IMR-90 (cell line): ENCODE measurements at regions not wholly inside any gene's neighbourhood (a gene's known extent, or its start where the extent isn't known, plus 50 kb on each side); places are given as distances from the start of the nearest gene placed in this dataset.

Experiments
- ATAC-seq: fragments of 200-7000 bp; cut with Tn5 transposase; 2 replicates; pipeline ENCODE4 v1.9.1; 2020; ENCODE audit warnings: low read depth, mild to moderate bottlenecking, moderate library complexity
- BruUV-seq: library from RNA; stranded (reverse); fragments of 400-500 nt; replicated peaks from 2 replicates; lab custom pipeline; 2021; lab: Mats Ljungman, UMichigan
- CTCF ChIA-PET: fragments of 300-600 bp; formaldehyde crosslinking; extraction: SDS; loops from one replicate; lab custom pipeline; 2021; ENCODE audit warnings: antibody characterized with exemption; lab: Yijun Ruan, JAX
- POLR2A ChIA-PET: fragments of 300-600 bp; sonication (Branson Sonifier 250); formaldehyde crosslinking; loops from one replicate; lab custom pipeline; 2022; ENCODE audit warnings: antibody characterized with exemption; ENCODE audit not compliant: unreplicated experiment; lab: Charles Lee
- DNase-seq: peaks from one replicate; pipeline ENCODE4 v3.0.0; 2013
- H2AFZ ChIP-seq: replicated peaks from 2 replicates; pipeline ENCODE3; 2013; ENCODE audit warnings: low read length, mild to moderate bottlenecking; ENCODE audit not compliant: poor library complexity
- H2AK5ac ChIP-seq: 2 replicates; pipeline ENCODE4 v1.6.1; 2013; ENCODE audit warnings: low read depth, low read length, inconsistent platforms
- H2AK9ac ChIP-seq: replicated peaks from 2 replicates; pipeline ENCODE3; 2013; ENCODE audit warnings: mild to moderate bottlenecking, low read depth, low read length, moderate library complexity; ENCODE audit not compliant: poor library complexity
- H2BK120ac ChIP-seq: 2 replicates; pipeline ENCODE4 v1.6.1; 2013; ENCODE audit warnings: low read depth, low read length, inconsistent platforms
- H2BK15ac ChIP-seq: 3 replicates; pipeline ENCODE4 v1.6.1; 2013; ENCODE audit warnings: low read depth, low read length, inconsistent platforms
- H2BK20ac ChIP-seq: 2 replicates; pipeline ENCODE4 v1.6.1; 2013; ENCODE audit warnings: low read depth, mild to moderate bottlenecking, inconsistent platforms, low read length, moderate library complexity
- H2BK5ac ChIP-seq: 2 replicates; pipeline ENCODE4 v1.6.1; 2013; ENCODE audit warnings: mild to moderate bottlenecking, low read depth, low read length, inconsistent platforms; ENCODE audit not compliant: poor library complexity, severe bottlenecking
- H3K14ac ChIP-seq: replicated peaks from 2 replicates; pipeline ENCODE4 v1.6.1; 2013; ENCODE audit warnings: low read depth, low read length, inconsistent platforms
- H3K18ac ChIP-seq: 2 replicates; pipeline ENCODE4 v1.6.1; 2013; ENCODE audit warnings: low read depth, low read length, control low read depth
- H3K23ac ChIP-seq: 2 replicates; pipeline ENCODE4 v1.6.1; 2013; ENCODE audit warnings: low read depth, low read length, inconsistent platforms
- H3K27ac ChIP-seq: 2 replicates; pipeline ENCODE4 v1.5.1; 2013; ENCODE audit warnings: mild to moderate bottlenecking, control low read depth, low read length; ENCODE audit not compliant: insufficient read depth
- H3K27me3 ChIP-seq: 2 replicates; pipeline ENCODE4 v1.6.1; 2013; ENCODE audit warnings: low read length; ENCODE audit not compliant: control insufficient read depth, insufficient read depth
- H3K36me3 ChIP-seq: 2 replicates; pipeline ENCODE4 v1.6.1; 2013; ENCODE audit warnings: low read length, mixed read lengths; ENCODE audit not compliant: control insufficient read depth, insufficient read depth
- H3K4ac ChIP-seq: 2 replicates; pipeline ENCODE4 v1.6.1; 2013; ENCODE audit warnings: low read depth, low read length, inconsistent platforms
- H3K4me1 ChIP-seq: 2 replicates; pipeline ENCODE4 v1.6.1; 2013; ENCODE audit warnings: low read length, mixed read lengths; ENCODE audit not compliant: control insufficient read depth, insufficient read depth
- H3K4me2 ChIP-seq: 2 replicates; pipeline ENCODE4 v1.6.1; 2013; ENCODE audit warnings: low read depth, mild to moderate bottlenecking, control low read depth, low read length, moderate library complexity
- H3K4me3 ChIP-seq: 2 replicates; pipeline ENCODE4 v1.5.1; 2013; ENCODE audit warnings: low read depth, mild to moderate bottlenecking, control low read depth, low read length, moderate library complexity; ENCODE audit not compliant: insufficient read depth
- H3K56ac ChIP-seq: 2 replicates; pipeline ENCODE4 v1.6.1; 2013; ENCODE audit warnings: low read length, inconsistent platforms; ENCODE audit not compliant: insufficient read depth; ENCODE audit errors: extremely low read depth
- H3K79me1 ChIP-seq, 2 experiments: 2 replicates each; pipeline ENCODE4 v1.6.1; 2013; ENCODE audit warnings: low read length in 2 of 2, inconsistent platforms in 1 of 2, low read depth in 1 of 2
- H3K9ac ChIP-seq: 2 replicates; pipeline ENCODE4 v1.6.1; 2013; ENCODE audit warnings: low read depth, low read length, control low read depth
- H3K9me1 ChIP-seq: 2 replicates; pipeline ENCODE4 v1.6.1; 2013; ENCODE audit warnings: low read length, inconsistent platforms; ENCODE audit not compliant: insufficient read depth
- H3K9me3 ChIP-seq: 2 replicates; pipeline ENCODE4 v1.6.1; 2013; ENCODE audit warnings: low read length; ENCODE audit not compliant: control insufficient read depth, insufficient read depth
- H4K20me1 ChIP-seq: 2 replicates; pipeline ENCODE4 v1.6.1; 2013; ENCODE audit warnings: low read length, inconsistent platforms; ENCODE audit not compliant: insufficient read depth
- H4K5ac ChIP-seq: 2 replicates; pipeline ENCODE4 v1.6.1; 2013; ENCODE audit warnings: mild to moderate bottlenecking, low read depth, low read length, control low read depth
- H4K8ac ChIP-seq, 2 experiments: 2 replicates each; pipeline ENCODE4 v1.6.1; 2013; ENCODE audit warnings: low read depth in 2 of 2, low read length in 2 of 2, control low read depth in 1 of 2, inconsistent platforms in 1 of 2
- H4K91ac ChIP-seq: 2 replicates; pipeline ENCODE4 v1.6.1; 2013; ENCODE audit warnings: low read depth, low read length, inconsistent platforms; ENCODE audit not compliant: insufficient read depth
- BHLHE40 ChIP-seq: fragments of 150-350 bp; IDR thresholded peaks from 2 replicates; pipeline ENCODE4 v1.6.1; 2016; ENCODE audit warnings: mild to moderate bottlenecking, low read depth, low read length
- CEBPB ChIP-seq: IDR thresholded peaks from 2 replicates; pipeline ENCODE4 v1.6.1; 2012; ENCODE audit warnings: low read depth, low read length, improper control_type of control experiment
- CHD1 ChIP-seq: IDR thresholded peaks from 2 replicates; pipeline ENCODE4 v1.6.1; 2012; ENCODE audit warnings: low read depth, low read length, improper control_type of control experiment
- CTCF ChIP-seq: conservative IDR thresholded peaks from 2 replicates; pipeline ENCODE4 v1.5.1; 2012; ENCODE audit warnings: mild to moderate bottlenecking, low read depth, low read length, improper control_type of control experiment
- FOS ChIP-seq: fragments of 150-350 bp; IDR thresholded peaks from 2 replicates; pipeline ENCODE4 v1.6.1; 2016; ENCODE audit warnings: low read depth, low read length
- MAFK ChIP-seq: IDR thresholded peaks from 2 replicates; pipeline ENCODE4 v1.6.1; 2012; ENCODE audit warnings: low read depth, low read length, improper control_type of control experiment
- MAZ ChIP-seq: IDR thresholded peaks from 2 replicates; pipeline ENCODE4 v1.6.1; 2012; ENCODE audit warnings: low read depth, mild to moderate bottlenecking, low read length, improper control_type of control experiment, moderate library complexity, borderline replicate concordance
- MXI1 ChIP-seq: IDR thresholded peaks from 2 replicates; pipeline ENCODE4 v1.6.1; 2012; ENCODE audit warnings: low read depth, mild to moderate bottlenecking, low read length, moderate library complexity, borderline replicate concordance
- NFE2L2 ChIP-seq: fragments of 150-350 bp; IDR thresholded peaks from 2 replicates; pipeline ENCODE4 v1.6.1; 2016; ENCODE audit warnings: low read depth, mild to moderate bottlenecking, low read length
- POLR2A ChIP-seq: IDR thresholded peaks from 2 replicates; pipeline ENCODE4 v1.6.1; 2012; ENCODE audit warnings: mild to moderate bottlenecking, low read depth, low read length
- RAD21 ChIP-seq: IDR thresholded peaks from 2 replicates; pipeline ENCODE4 v1.6.1; 2012; ENCODE audit warnings: low read length, improper control_type of control experiment
- RCOR1 ChIP-seq: IDR thresholded peaks from 2 replicates; pipeline ENCODE4 v1.6.1; 2012; ENCODE audit warnings: mild to moderate bottlenecking, low read length, improper control_type of control experiment; ENCODE audit not compliant: insufficient replicate concordance
- RFX5 ChIP-seq: IDR thresholded peaks from 2 replicates; pipeline ENCODE4 v1.8.0; 2012; ENCODE audit warnings: low read depth, mild to moderate bottlenecking, low read length, moderate library complexity
- SMC3 ChIP-seq: fragments of 150-350 bp; IDR thresholded peaks from 2 replicates; pipeline ENCODE4 v1.6.1; 2016; ENCODE audit warnings: low read depth, mild to moderate bottlenecking, antibody characterized with exemption, low read length, moderate library complexity
- USF2 ChIP-seq: fragments of 150-350 bp; IDR thresholded peaks from 2 replicates; pipeline ENCODE4 v1.6.1; 2017; ENCODE audit warnings: mild to moderate bottlenecking, antibody characterized with exemption, low read length, low read depth
- WGBS, 2 experiments: methylation state at CpG; one replicate each; pipeline versions ENCODE4 v1.1.5 to v1.1.7; 2013; ENCODE audit warnings: missing lambda C conversion rate in 2 of 2; ENCODE audit not compliant: insufficient read length in 1 of 2; ENCODE audit errors: extremely low coverage in 2 of 2; 5-methylcytosine and 5-hydroxymethylcytosine counted together
- dilution Hi-C: fragments of 300-500 bp; cut with HindIII; formaldehyde crosslinking; loops from one replicate; pipeline ENCODE4 v1.14.3; 2018; ENCODE audit warnings: low sequenced_read_pairs; ENCODE audit not compliant: unreplicated experiment
- in situ Hi-C: fragments of 300-500 bp; cut with MboI; formaldehyde crosslinking; loops from 3 replicates; pipeline ENCODE4 v1.14.3; 2019; ENCODE audit warnings: low sequenced_read_pairs, inconsistent platforms, mixed read lengths
- intact Hi-C: fragments of 100-400 bp; cut with micrococcal nuclease; formaldehyde crosslinking; loops from 2 replicates; pipeline ENCODE4 v1.10.0; 2022
- TF ChIP-seq, protein P1 (sequence below): fragments of 150-350 bp; IDR thresholded peaks from 2 replicates; pipeline ENCODE4 v1.6.1; 2016; ENCODE audit warnings: low read depth, mild to moderate bottlenecking, low read length, moderate library complexity, borderline replicate concordance

DNA sequence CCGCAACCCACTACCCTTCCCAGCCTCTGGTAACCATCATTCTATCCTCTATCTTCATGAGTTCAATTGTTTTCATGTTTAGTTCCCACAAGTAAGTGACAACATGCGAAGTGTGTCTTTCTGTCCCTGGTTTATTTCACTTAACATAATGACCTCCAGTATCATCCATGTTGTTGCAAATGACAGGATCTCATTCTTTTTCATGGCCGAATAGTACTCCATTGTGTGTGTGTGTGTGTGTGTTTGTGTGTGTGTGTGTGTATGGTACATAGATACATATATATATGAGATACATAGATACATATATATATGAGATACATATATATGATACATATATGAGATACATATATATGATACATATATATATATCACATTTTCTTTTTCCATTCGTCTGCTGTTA is 196.3 kb upstream of the STK17B start:
- POLR2A ChIA-PET, result no interaction called here
- Histone ChIP-seq H3K4me3 (no peak overlapping the region), H3K9me3 (peaks cover 4% of the 10 kb centered on the region), H2AK9ac (no peak overlapping the region), H4K5ac (no peak overlapping the region), H3K27me3 (no peaks in the 10 kb centered on the region), H2BK20ac (no peak overlapping the region), H4K8ac (no peak overlapping the region), H2BK5ac (no peak overlapping the region), H2BK120ac (no peak overlapping the region), H3K36me3 (no peaks in the 10 kb centered on the region), H2AFZ (no peak overlapping the region), H2BK15ac (no peak overlapping the region), H3K79me1 (no peaks in the 10 kb centered on the region), H3K4ac (no peak overlapping the region), H3K9ac (no peak overlapping the region), H2AK5ac (no peak overlapping the region), H3K27ac (no peak overlapping the region), H3K56ac (no peak overlapping the region), H3K9me1 (0 out of 2 replicates have a peak, but pooled peaks cover under 1% of the 10 kb centered on the region), H4K91ac (no peak overlapping the region), H3K4me2 (no peak overlapping the region), H3K4me1 (no peaks in the 10 kb centered on the region), H3K23ac (no peak overlapping the region), H3K18ac (no peak overlapping the region), H4K20me1 (no peaks in the 10 kb centered on the region), H3K14ac (no peak overlapping the region)
- TF ChIP-seq CHD1 (no peak), CTCF (no peak), RFX5 (no peak), MAFK (no peak), CEBPB (no peak), RCOR1 (no peak), BHLHE40 (no peak), USF2 (no peak), RAD21 (no peak), FOS (no peak), MAZ (no peak), NFE2L2 (no peak), MXI1 (no peak), POLR2A (no peak), SMC3 (no peak)
- TF ChIP-seq, protein P1, sequence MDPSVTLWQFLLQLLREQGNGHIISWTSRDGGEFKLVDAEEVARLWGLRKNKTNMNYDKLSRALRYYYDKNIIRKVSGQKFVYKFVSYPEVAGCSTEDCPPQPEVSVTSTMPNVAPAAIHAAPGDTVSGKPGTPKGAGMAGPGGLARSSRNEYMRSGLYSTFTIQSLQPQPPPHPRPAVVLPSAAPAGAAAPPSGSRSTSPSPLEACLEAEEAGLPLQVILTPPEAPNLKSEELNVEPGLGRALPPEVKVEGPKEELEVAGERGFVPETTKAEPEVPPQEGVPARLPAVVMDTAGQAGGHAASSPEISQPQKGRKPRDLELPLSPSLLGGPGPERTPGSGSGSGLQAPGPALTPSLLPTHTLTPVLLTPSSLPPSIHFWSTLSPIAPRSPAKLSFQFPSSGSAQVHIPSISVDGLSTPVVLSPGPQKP, result no peak
- dilution Hi-C loops (no loop called here), intact Hi-C loops (no loop called here), in situ Hi-C loops (no loop called here)
- BruUV-seq, result no TSS peak
- no CpG with 5 or more reads among the region's 4 CpGs for WGBS, 2 experiments
- ATAC-seq, result no peak
- no peak for DNase-seq
- CTCF ChIA-PET, result no interaction called here
